ENCODE measurements at regions not wholly inside any gene's neighbourhood (a gene's known extent, or its start where the extent isn't known, plus 50 kb on each side); places are given as distances from the start of the nearest gene placed in this dataset.

- H3K4me3 ChIP-seq (replicated peaks; ENCODE audit: insufficient read depth, low read length), result no peak overlapping the region
- no peak for TF ChIP-seq GABPA (IDR thresholded peaks at IDR 0.05; ENCODE audit: low read depth)
- no peak for TF ChIP-seq CTCF (IDR thresholded peaks at IDR 0.05; ENCODE audit: insufficient read depth, low read length)
- TF ChIP-seq REST (IDR thresholded peaks at IDR 0.05; ENCODE audit: insufficient replicate concordance, low read depth), result no peak
- no peak for TF ChIP-seq SPI1 (IDR thresholded peaks at IDR 0.05; ENCODE audit: borderline replicate concordance, low read depth)
- no peak for TF ChIP-seq POLR2AphosphoS5 (IDR thresholded peaks at IDR 0.05; ENCODE audit: low read depth)
- no peak for DNase-seq (ENCODE audit: low read depth in 1 of 2, low spot score in 1 of 2)
- no peaks in the 10 kb centered on the region for H3K27me3 ChIP-seq (ENCODE audit: insufficient read depth, poor library complexity, severe bottlenecking)
- no peak overlapping the region for H3K27ac ChIP-seq (replicated peaks)
Observed at GRCh38 chr20:60313191-60313590, 355.0 kb downstream of the CDH26 start.

GRCh38 chr20:60313614-60314013 is 355.4 kb downstream of the CDH26 start:
- no peak for DNase-seq (ENCODE audit: low read depth in 1 of 2, low spot score in 1 of 2)
- TF ChIP-seq REST (IDR thresholded peaks at IDR 0.05; ENCODE audit: insufficient replicate concordance, low read depth), result no peak
- no peak for TF ChIP-seq POLR2AphosphoS5 (IDR thresholded peaks at IDR 0.05; ENCODE audit: low read depth)
- no peak for TF ChIP-seq SPI1 (IDR thresholded peaks at IDR 0.05; ENCODE audit: borderline replicate concordance, low read depth)
- no peak for TF ChIP-seq GABPA (IDR thresholded peaks at IDR 0.05; ENCODE audit: low read depth)
- Histone ChIP-seq H3K27ac (replicated peaks) (no peak overlapping the region), H3K4me3 (replicated peaks; ENCODE audit: insufficient read depth, low read length) (no peak overlapping the region), H3K27me3 (ENCODE audit: insufficient read depth, poor library complexity, severe bottlenecking) (no peaks in the 10 kb centered on the region)

- TF ChIP-seq REST (IDR thresholded peaks at IDR 0.05; ENCODE audit: insufficient replicate concordance, low read depth) (no peak), GABPA (IDR thresholded peaks at IDR 0.05; ENCODE audit: low read depth) (no peak), POLR2AphosphoS5 (IDR thresholded peaks at IDR 0.05; ENCODE audit: low read depth) (no peak), SPI1 (IDR thresholded peaks at IDR 0.05; ENCODE audit: borderline replicate concordance, low read depth) (no peak), CTCF (IDR thresholded peaks at IDR 0.05; ENCODE audit: insufficient read depth, low read length) (no peak)
- Histone ChIP-seq H3K4me3 (replicated peaks; ENCODE audit: insufficient read depth, low read length) (no peak overlapping the region), H3K27me3 (ENCODE audit: insufficient read depth, poor library complexity, severe bottlenecking) (no peaks in the 10 kb centered on the region), H3K27ac (replicated peaks) (no peak overlapping the region)
- no peak for DNase-seq (ENCODE audit: low read depth in 1 of 2, low spot score in 1 of 2)
Observed at GRCh38 chr20:60314727-60315126, 356.5 kb downstream of the CDH26 start.

Measured in HL-60 (cell line).